ENCODE measurements at regions not wholly inside any gene's neighbourhood (a gene's known extent, or its start where the extent isn't known, plus 50 kb on each side); places are given as distances from the start of the nearest gene placed in this dataset.

- TF ChIP-seq POLR2AphosphoS5 (IDR thresholded peaks at IDR 0.05) (no peak), POLR2A (IDR thresholded peaks at IDR 0.05) (no peak), CTCF (IDR thresholded peaks at IDR 0.05) (no peak), EP300 (IDR thresholded peaks at IDR 0.05) (no peak)
- peaks cover 0 to 8% (median 5%) of the 10 kb centered on the region in 4 donors for H3K9me3 ChIP-seq
- no peak for ATAC-seq (ENCODE audit: low FRiP score in 2 of 2)
Observed at GRCh38 chr21:22827422-22827821, 1829.2 kb downstream of the NCAM2 start.

GRCh38 chr21:22842875-22843274 is 1844.7 kb downstream of the NCAM2 start:
- WGBS, 2 donors: 47 to 52% methylated on average over 3 of the region's 3 CpGs

More at GRCh38 chr21:22827422-22827821, 1829.2 kb downstream of the NCAM2 start:
- Histone ChIP-seq H3K4me3 (no peak overlapping the region), H3K27me3 (no peaks in the 10 kb centered on the region), H3K27ac (no peak overlapping the region), H3K4me1 (no peaks in the 10 kb centered on the region), H3K36me3 (no peaks in the 10 kb centered on the region)
- no peak for DNase-seq

GRCh38 chr21:22855581-22855980 is 1857.4 kb downstream of the NCAM2 start:
- no peaks in the 10 kb centered on the region for H3K36me3 ChIP-seq
- no peaks in the 10 kb centered on the region for H3K9me3 ChIP-seq
- 79 to 83% methylated on average over 1 of the region's 1 CpG for WGBS, 2 donors
- H3K27ac ChIP-seq: no peak overlapping the region
- ATAC-seq (ENCODE audit: low FRiP score in 2 of 2) (no peak), DNase-seq (no peak)
- no peaks in the 10 kb centered on the region for H3K4me1 ChIP-seq
- TF ChIP-seq CTCF (IDR thresholded peaks at IDR 0.05): no peak
- no peak for TF ChIP-seq POLR2A (IDR thresholded peaks at IDR 0.05)
- no peak for TF ChIP-seq POLR2AphosphoS5 (IDR thresholded peaks at IDR 0.05)
- TF ChIP-seq EP300 (IDR thresholded peaks at IDR 0.05): no peak
- no peak overlapping the region for H3K4me3 ChIP-seq
- no peaks in the 10 kb centered on the region for H3K27me3 ChIP-seq

More at GRCh38 chr21:22842875-22843274, 1844.7 kb downstream of the NCAM2 start:
- Histone ChIP-seq H3K4me1 (no peaks in the 10 kb centered on the region), H3K27ac (no peak overlapping the region), H3K36me3 (no peaks in the 10 kb centered on the region), H3K9me3 (peaks cover 0 to 27% (median 8%) of the 10 kb centered on the region in 4 donors), H3K27me3 (no peaks in the 10 kb centered on the region), H3K4me3 (no peak overlapping the region)
- DNase-seq (no peak), ATAC-seq (ENCODE audit: low FRiP score in 2 of 2) (no peak)
- no peak for TF ChIP-seq CTCF (IDR thresholded peaks at IDR 0.05)
- no peak for TF ChIP-seq POLR2AphosphoS5 (IDR thresholded peaks at IDR 0.05)
- no peak for TF ChIP-seq POLR2A (IDR thresholded peaks at IDR 0.05)
- TF ChIP-seq EP300 (IDR thresholded peaks at IDR 0.05): no peak

- DNase-seq: no peak
- no peaks in the 10 kb centered on the region for H3K4me1 ChIP-seq
- no peak for ATAC-seq (ENCODE audit: low FRiP score in 2 of 2)
Observed at GRCh38 chr21:22871692-22872091, 1873.5 kb downstream of the NCAM2 start.

More at GRCh38 chr21:22871692-22872091, 1873.5 kb downstream of the NCAM2 start:
- no peak overlapping the region for H3K27ac ChIP-seq
- H3K9me3 ChIP-seq: no peaks in the 10 kb centered on the region
- H3K4me3 ChIP-seq: no peak overlapping the region
- H3K27me3 ChIP-seq: no peaks in the 10 kb centered on the region
- TF ChIP-seq CTCF (IDR thresholded peaks at IDR 0.05) (no peak), EP300 (IDR thresholded peaks at IDR 0.05) (no peak), POLR2AphosphoS5 (IDR thresholded peaks at IDR 0.05) (no peak), POLR2A (IDR thresholded peaks at IDR 0.05) (no peak)
- no peaks in the 10 kb centered on the region for H3K36me3 ChIP-seq
- WGBS, 2 donors: 81 to 88% methylated on average over 4 of the region's 4 CpGs

All from upper lobe of left lung (tissue), 6 donors.